WERI-Rb-1 (cell line): ENCODE measurements at regions not wholly inside any gene's neighbourhood (a gene's known extent, or its start where the extent isn't known, plus 50 kb on each side); places are given as distances from the start of the nearest gene placed in this dataset.

Experiments
- DNase-seq: peaks from one replicate; pipeline ENCODE4 v3.0.0-alpha.2; 2020
- H3K27ac ChIP-seq: fragments of 250-450 bp; sonication (Bioruptor Pico); 2 replicates; pipeline ENCODE4 v1.5.1; 2020; ENCODE audit warnings: mild to moderate bottlenecking, moderate library complexity
- H3K27me3 ChIP-seq: fragments of 250-450 bp; sonication (Bioruptor Pico); 2 replicates; pipeline ENCODE4 v1.5.1; 2021; ENCODE audit warnings: mild to moderate bottlenecking, low read depth, moderate library complexity; ENCODE audit not compliant: insufficient read depth, severe bottlenecking
- H3K36me3 ChIP-seq: fragments of 250-450 bp; sonication (Bioruptor Pico); 2 replicates; pipeline ENCODE4 v1.5.1; 2020; ENCODE audit warnings: mild to moderate bottlenecking, moderate library complexity
- H3K4me3 ChIP-seq: 2 replicates; pipeline ENCODE4 v1.5.1; 2011; ENCODE audit warnings: low read depth, mild to moderate bottlenecking, control low read depth, low read length
- H3K9me3 ChIP-seq: fragments of 250-450 bp; sonication (Bioruptor Pico); 2 replicates; pipeline ENCODE4 v1.5.1; 2021; ENCODE audit warnings: mild to moderate bottlenecking, moderate library complexity; ENCODE audit not compliant: severe bottlenecking
- CTCF ChIP-seq: IDR thresholded peaks from 2 replicates; pipeline ENCODE4 v1.5.1; 2011; ENCODE audit warnings: low read depth, mild to moderate bottlenecking, control low read depth, inconsistent platforms, low read length

GRCh38 chr13:100754459-100754858 lies 79.9 kb upstream of the TMTC4 start:
- no peak for DNase-seq
- Histone ChIP-seq H3K27ac (no peak overlapping the region), H3K27me3 (no peaks in the 10 kb centered on the region), H3K4me3 (no peak overlapping the region), H3K9me3 (no peaks in the 10 kb centered on the region), H3K36me3 (no peaks in the 10 kb centered on the region)
- TF ChIP-seq CTCF = no peak

- no peak for TF ChIP-seq CTCF
- Histone ChIP-seq H3K27ac (no peak overlapping the region), H3K9me3 (no peaks in the 10 kb centered on the region), H3K36me3 (no peaks in the 10 kb centered on the region), H3K4me3 (no peak overlapping the region), H3K27me3 (no peaks in the 10 kb centered on the region)
- no peak for DNase-seq
Observed at GRCh38 chr13:100753376-100753775, 78.8 kb upstream of the TMTC4 start.

GRCh38 chr13:100751826-100752225 lies 77.2 kb upstream of the TMTC4 start:
- H3K9me3 ChIP-seq = no peaks in the 10 kb centered on the region
- no peaks in the 10 kb centered on the region for H3K36me3 ChIP-seq
- DNase-seq = no peak
- H3K4me3 ChIP-seq = no peak overlapping the region
- no peak overlapping the region for H3K27ac ChIP-seq
- TF ChIP-seq CTCF = peak; percentile 14; the same call in 1 of the 2 replicates
- no peaks in the 10 kb centered on the region for H3K27me3 ChIP-seq

- Histone ChIP-seq H3K4me3 (no peak overlapping the region), H3K27me3 (no peaks in the 10 kb centered on the region)
- no peak for TF ChIP-seq CTCF
Observed at GRCh38 chr13:100746953-100747683, 72.5 kb upstream of the TMTC4 start.

GRCh38 chr13:100738176-100738855 lies 63.7 kb upstream of the TMTC4 start:
- no peak overlapping the region for H3K4me3 ChIP-seq
- no peak overlapping the region for H3K27ac ChIP-seq
- no peak for TF ChIP-seq CTCF
- no peaks in the 10 kb centered on the region for H3K36me3 ChIP-seq
- DNase-seq = no peak
- H3K27me3 ChIP-seq = no peaks in the 10 kb centered on the region
- no peaks in the 10 kb centered on the region for H3K9me3 ChIP-seq

More at GRCh38 chr13:100746953-100747683, 72.5 kb upstream of the TMTC4 start:
- no peak for DNase-seq
- no peaks in the 10 kb centered on the region for H3K36me3 ChIP-seq
- no peaks in the 10 kb centered on the region for H3K9me3 ChIP-seq
- no peak overlapping the region for H3K27ac ChIP-seq

GRCh38 chr13:100735494-100735893 lies 60.9 kb upstream of the TMTC4 start:
- Histone ChIP-seq H3K9me3 (no peaks in the 10 kb centered on the region), H3K36me3 (no peaks in the 10 kb centered on the region), H3K27me3 (no peaks in the 10 kb centered on the region), H3K27ac (no peak overlapping the region), H3K4me3 (no peak overlapping the region)
- no peak for DNase-seq
- TF ChIP-seq CTCF = no peak
